GM21360 (cell line): ENCODE measurements at regions not wholly inside any gene's neighbourhood (a gene's known extent, or its start where the extent isn't known, plus 50 kb on each side); places are given as distances from the start of the nearest gene placed in this dataset.

Source experiments
- ATAC-seq: cut with Tn5 transposase; IDR thresholded peaks from one replicate; pipeline ENCODE4 v1.9.1; 2021; ENCODE audit warnings: mild to moderate bottlenecking, moderate library complexity; ENCODE audit not compliant: unreplicated experiment

- no peak for ATAC-seq
Observed at GRCh38 chr13:47087841-47088240, 191.0 kb upstream of the HTR2A start.

GRCh38 chr13:47087241-47087640 is 190.4 kb upstream of the HTR2A start:
- ATAC-seq = no peak

- no peak for ATAC-seq
Observed at GRCh38 chr13:47085346-47085745, 188.5 kb upstream of the HTR2A start.

GRCh38 chr13:47081850-47082249 is 185.0 kb upstream of the HTR2A start:
- ATAC-seq = no peak

GRCh38 chr13:47081246-47081645 is 184.4 kb upstream of the HTR2A start:
- ATAC-seq = no peak

- ATAC-seq = no peak
Observed at GRCh38 chr13:47080621-47081020, 183.8 kb upstream of the HTR2A start.

GRCh38 chr13:47076500-47076899 is 179.6 kb upstream of the HTR2A start:
- no peak for ATAC-seq

- ATAC-seq = no peak
Observed at GRCh38 chr13:47069133-47069532, 172.3 kb upstream of the HTR2A start.

GRCh38 chr13:47067306-47067705 is 170.5 kb upstream of the HTR2A start:
- no peak for ATAC-seq

GRCh38 chr13:47066226-47066625 is 169.4 kb upstream of the HTR2A start:
- no peak for ATAC-seq

- no peak for ATAC-seq
Observed at GRCh38 chr13:47064381-47064780, 167.5 kb upstream of the HTR2A start.

- no peak for ATAC-seq
Observed at GRCh38 chr13:47049276-47049989, 152.6 kb upstream of the HTR2A start.

- ATAC-seq = no peak
Observed at GRCh38 chr13:47046706-47047105, 149.9 kb upstream of the HTR2A start.

- no peak for ATAC-seq
Observed at GRCh38 chr13:47044842-47045241, 148.0 kb upstream of the HTR2A start.

GRCh38 chr13:47039106-47039505 is 142.3 kb upstream of the HTR2A start:
- no peak for ATAC-seq

GRCh38 chr13:47038188-47038587 is 141.3 kb upstream of the HTR2A start:
- ATAC-seq = no peak

- peak; percentile 99 for ATAC-seq
Observed at GRCh38 chr13:47036294-47037008, 139.6 kb upstream of the HTR2A start.

- no peak for ATAC-seq
Observed at GRCh38 chr13:47033216-47033615, 136.4 kb upstream of the HTR2A start.

- ATAC-seq = no peak
Observed at GRCh38 chr13:47027780-47028437, 131.1 kb upstream of the HTR2A start.

GRCh38 chr13:47025791-47026447 is 129.1 kb upstream of the HTR2A start:
- ATAC-seq = no peak

- ATAC-seq = no peak
Observed at GRCh38 chr13:47019977-47020376, 123.1 kb upstream of the HTR2A start.
